Choroid plexus epithelial cell (primary cell): ENCODE measurements at regions not wholly inside any gene's neighbourhood (a gene's known extent, or its start where the extent isn't known, plus 50 kb on each side); places are given as distances from the start of the nearest gene placed in this dataset.

Experiments
- DNase-seq: peaks from one replicate; pipeline ENCODE4 v3.0.0-alpha.2; 2010; ENCODE audit warnings: low read depth
- H3K4me3 ChIP-seq: 2 replicates; pipeline ENCODE4 v1.5.1; 2011; ENCODE audit warnings: low read depth, mild to moderate bottlenecking, control low read depth, low read length, moderate library complexity
- TF ChIP-seq, protein P1 (sequence below): conservative IDR thresholded peaks from 2 replicates; pipeline ENCODE4 v1.5.1; 2011; ENCODE audit warnings: low read depth, mild to moderate bottlenecking, control low read depth, inconsistent platforms, low read length, moderate library complexity

DNA sequence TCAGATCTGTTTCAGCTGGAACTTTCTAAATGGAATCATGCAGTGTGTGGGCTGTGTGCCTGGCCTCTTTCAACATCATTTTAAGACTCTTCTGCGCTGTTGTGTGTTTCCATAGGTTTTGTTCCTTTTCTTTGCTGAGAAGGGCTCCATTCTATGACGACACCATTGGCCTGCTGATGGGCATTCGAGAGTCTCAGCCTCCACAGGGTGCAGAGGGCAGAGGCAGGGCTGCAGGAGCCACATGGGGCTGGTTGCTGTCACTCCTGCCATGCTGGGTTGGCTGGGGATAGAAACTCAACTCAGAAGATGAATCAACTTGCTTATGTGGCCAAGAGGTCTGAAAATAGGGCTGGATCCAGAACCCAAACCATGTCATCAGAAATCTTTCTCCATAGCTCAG is 68.5 kb upstream of the SLCO4A1 start:
- DNase-seq: no peak
- TF ChIP-seq, protein P1, sequence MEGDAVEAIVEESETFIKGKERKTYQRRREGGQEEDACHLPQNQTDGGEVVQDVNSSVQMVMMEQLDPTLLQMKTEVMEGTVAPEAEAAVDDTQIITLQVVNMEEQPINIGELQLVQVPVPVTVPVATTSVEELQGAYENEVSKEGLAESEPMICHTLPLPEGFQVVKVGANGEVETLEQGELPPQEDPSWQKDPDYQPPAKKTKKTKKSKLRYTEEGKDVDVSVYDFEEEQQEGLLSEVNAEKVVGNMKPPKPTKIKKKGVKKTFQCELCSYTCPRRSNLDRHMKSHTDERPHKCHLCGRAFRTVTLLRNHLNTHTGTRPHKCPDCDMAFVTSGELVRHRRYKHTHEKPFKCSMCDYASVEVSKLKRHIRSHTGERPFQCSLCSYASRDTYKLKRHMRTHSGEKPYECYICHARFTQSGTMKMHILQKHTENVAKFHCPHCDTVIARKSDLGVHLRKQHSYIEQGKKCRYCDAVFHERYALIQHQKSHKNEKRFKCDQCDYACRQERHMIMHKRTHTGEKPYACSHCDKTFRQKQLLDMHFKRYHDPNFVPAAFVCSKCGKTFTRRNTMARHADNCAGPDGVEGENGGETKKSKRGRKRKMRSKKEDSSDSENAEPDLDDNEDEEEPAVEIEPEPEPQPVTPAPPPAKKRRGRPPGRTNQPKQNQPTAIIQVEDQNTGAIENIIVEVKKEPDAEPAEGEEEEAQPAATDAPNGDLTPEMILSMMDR: no peak

DNA sequence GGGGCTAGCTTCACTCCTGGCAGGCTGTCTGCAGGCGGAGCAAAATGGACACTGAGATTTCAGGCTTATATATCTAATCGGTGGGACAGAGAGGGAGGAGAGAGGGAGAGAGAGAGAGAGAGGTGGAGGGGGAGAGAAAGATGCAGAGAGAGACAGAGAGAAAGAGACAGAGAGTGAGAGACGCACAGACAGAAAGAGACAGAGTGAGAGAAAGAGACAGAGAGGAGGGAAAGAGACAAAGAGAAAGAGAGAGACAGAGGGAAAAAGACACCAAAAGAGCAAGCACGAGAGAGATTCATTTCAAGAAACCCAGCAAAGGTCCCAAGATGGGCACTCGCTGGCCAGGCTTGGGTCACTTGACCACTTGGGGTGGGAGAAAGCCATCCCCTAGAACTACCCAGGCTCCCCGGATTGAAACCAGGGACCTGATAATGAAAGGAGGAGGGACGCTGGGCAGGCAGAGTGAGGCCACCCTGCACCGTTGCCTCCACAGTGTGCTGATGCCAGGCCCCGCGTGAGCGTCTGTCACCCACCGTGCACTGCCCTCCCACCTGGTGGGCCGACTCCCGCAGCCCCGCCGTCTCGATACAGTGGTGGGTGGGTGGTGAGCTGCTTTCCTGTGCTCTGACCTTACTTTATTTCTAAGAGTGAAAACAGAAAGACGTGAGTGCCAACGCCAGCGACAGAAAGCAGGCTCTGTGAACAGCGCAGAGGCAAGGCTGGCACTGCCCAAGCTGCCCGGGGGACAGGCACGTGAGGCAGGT is 67.9 kb upstream of the SLCO4A1 start:
- no peak overlapping the region for H3K4me3 ChIP-seq
- TF ChIP-seq, protein P1: no peak
- DNase-seq: no peak

More for the DNA sequence above, 68.5 kb upstream of the SLCO4A1 start:
- no peak overlapping the region for H3K4me3 ChIP-seq

DNA sequence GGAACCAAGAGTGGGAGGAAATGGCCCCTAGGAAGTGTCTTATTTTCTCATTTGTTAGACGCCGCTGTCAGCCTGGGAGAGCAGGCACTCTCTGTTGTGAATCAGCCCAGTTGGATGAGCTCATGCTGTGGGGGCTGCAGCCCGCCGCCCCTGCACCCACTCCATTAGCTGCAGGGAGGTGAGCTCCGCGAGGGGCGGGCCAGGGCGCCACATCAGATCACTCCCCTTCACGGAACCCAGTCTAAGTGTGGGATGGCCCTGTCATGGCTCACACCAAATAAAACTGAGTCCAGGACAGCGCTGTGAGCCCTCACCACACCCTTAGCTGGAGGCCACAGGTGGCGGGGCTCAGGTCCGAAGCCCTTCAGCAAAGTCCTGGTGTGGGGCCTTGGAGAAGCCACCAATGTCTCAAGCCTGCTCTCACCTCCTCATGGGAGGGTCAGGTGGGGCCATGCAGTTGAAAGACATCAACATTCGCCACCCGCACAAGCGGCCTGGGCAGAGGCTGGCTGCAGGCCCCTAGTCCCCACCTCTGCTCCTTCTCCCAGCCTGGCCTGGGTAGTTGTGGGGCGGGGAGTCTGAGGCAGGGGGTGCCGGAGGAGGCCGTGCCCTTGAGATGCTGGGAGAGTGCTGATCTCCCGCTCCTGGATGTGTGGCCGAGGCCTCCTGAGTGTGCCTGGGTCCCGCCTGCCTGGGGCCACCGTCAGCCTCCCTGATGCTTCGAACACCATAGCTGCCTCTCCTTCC is 66.2 kb upstream of the SLCO4A1 start:
- TF ChIP-seq, protein P1: no peak
- no peak overlapping the region for H3K4me3 ChIP-seq
- DNase-seq: no peak

DNA sequence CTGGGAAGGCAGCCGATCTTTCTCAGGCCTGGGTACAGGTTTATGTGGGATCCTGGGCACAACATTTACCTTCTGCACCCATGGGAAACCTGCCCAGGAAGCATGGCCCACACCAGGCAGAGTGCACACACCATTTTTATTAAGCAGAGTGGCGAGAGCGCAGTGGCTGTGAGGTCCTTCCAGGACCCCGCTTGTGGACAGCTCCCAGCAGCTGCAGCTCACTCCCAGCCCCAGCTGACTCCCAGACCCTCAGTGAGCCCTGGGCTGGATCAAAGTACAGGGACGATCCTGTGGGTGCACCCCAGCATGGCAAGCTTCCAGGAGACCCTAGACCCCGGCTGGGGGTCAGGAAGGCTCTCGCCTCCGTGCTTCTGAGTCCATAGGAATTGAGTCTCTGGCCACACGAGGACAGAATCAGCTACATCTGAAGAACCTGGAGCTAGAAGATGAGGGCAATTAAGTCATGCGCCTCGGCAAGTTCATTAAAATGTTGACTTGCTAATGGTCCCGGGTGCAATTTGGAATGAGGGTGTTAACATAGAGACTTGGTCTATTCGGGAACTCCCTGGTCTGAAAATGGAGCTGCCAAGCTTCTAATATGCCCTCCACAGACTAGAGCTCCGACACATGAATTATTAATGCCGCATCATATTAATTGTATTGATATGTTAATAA is 65.4 kb upstream of the SLCO4A1 start:
- peak; percentile 29 for DNase-seq
- no peak overlapping the region for H3K4me3 ChIP-seq
- TF ChIP-seq, protein P1: no peak

DNA sequence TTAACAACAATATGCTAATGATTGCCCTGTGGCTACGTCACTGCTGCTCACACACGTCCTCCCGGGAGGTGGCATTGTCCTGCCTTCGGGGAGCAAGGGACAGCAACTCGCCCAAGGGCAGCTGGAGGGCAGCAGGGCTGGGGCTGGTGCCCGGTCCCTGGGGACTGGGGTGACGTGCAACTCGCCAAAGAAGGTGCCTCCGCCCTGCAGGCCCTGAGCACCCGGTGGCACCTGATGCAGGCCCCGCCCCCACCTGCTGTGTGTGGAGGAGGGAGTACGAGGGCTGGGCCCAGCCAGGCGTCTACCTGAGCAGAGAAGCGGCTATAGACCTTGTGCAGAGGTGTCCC is 64.8 kb upstream of the SLCO4A1 start:
- TF ChIP-seq, protein P1: no peak
- DNase-seq: no peak
- H3K4me3 ChIP-seq: no peak overlapping the region

DNA sequence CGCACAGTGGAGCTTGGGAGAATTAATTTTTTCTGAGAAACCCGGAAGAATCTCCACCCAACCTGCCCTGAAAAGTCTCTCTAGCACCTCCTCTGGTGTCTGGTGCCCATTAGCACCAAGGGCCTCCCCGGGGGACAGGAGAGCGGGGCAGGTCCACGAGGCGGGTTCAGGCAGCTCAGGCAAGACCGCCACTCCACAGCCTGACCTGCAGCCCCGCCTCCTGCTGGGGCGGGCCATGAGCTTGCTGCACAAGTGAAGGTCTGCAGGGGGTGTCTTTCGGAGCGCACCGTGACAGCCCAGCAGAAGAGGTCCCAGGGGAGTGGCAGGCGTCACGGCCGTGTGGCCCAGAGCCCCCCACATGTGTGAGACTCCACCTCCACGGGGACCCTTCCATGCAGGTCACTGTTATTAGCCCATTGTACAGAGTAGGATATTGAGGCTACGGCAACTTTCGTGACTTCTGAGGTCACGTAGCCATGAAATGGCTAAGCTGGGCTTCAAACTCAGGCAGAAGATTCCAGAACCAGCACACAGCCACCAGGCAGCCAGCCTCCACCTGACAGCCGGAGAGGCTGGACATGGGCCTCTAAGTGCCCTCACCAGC is 63.9 kb upstream of the SLCO4A1 start:
- TF ChIP-seq, protein P1: no peak
- DNase-seq: no peak

More for the DNA sequence above, 63.9 kb upstream of the SLCO4A1 start:
- H3K4me3 ChIP-seq: no peak overlapping the region
